Kidney epithelial cell (primary cell): ENCODE measurements at regions not wholly inside any gene's neighbourhood (a gene's known extent, or its start where the extent isn't known, plus 50 kb on each side); places are given as distances from the start of the nearest gene placed in this dataset.

Source experiments
- DNase-seq: peaks from one replicate; pipeline ENCODE4 v3.0.0-alpha.2; 2010; ENCODE audit warnings: low read depth
- H3K27me3 ChIP-seq: 2 replicates; pipeline ENCODE4 v1.6.0; 2011; ENCODE audit warnings: low read length; ENCODE audit not compliant: control insufficient read depth, insufficient read depth
- H3K36me3 ChIP-seq: 2 replicates; pipeline ENCODE4 v1.5.1; 2011; ENCODE audit warnings: low read length; ENCODE audit not compliant: control insufficient read depth, insufficient read depth
- H3K4me3 ChIP-seq: 2 replicates; pipeline ENCODE4 v1.5.1; 2011; ENCODE audit warnings: low read depth, mild to moderate bottlenecking, control low read depth, low read length
- TF ChIP-seq, protein P1 (sequence below): IDR thresholded peaks from 2 replicates; pipeline ENCODE4 v1.5.1; 2011; ENCODE audit warnings: mild to moderate bottlenecking, moderate library complexity, low read length, control low read depth, inconsistent platforms; ENCODE audit not compliant: insufficient read depth, poor library complexity, severe bottlenecking

DNA sequence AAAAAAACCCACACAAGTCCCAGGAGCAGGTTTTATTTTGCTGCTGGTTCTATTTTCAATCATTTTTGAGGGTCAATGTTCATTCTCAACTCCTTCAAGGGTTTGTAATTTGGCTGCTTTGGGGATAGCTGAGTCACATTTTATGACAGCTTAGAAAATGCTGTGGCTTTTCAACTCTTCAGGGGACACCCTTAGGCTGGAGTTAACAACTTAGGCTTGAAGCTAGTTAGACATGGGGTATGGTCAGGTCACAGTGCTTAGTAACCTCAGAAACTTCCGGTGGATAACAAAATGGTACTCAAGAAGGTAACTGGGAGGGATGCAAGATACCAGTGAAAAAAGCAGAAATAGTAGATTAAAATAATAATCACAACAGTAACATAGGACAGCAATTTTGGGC is 308.8 kb downstream of the HHIPL2 start:
- Histone ChIP-seq H3K36me3 (no peaks in the 10 kb centered on the region), H3K27me3 (no peaks in the 10 kb centered on the region), H3K4me3 (no peak overlapping the region)
- TF ChIP-seq, protein P1, sequence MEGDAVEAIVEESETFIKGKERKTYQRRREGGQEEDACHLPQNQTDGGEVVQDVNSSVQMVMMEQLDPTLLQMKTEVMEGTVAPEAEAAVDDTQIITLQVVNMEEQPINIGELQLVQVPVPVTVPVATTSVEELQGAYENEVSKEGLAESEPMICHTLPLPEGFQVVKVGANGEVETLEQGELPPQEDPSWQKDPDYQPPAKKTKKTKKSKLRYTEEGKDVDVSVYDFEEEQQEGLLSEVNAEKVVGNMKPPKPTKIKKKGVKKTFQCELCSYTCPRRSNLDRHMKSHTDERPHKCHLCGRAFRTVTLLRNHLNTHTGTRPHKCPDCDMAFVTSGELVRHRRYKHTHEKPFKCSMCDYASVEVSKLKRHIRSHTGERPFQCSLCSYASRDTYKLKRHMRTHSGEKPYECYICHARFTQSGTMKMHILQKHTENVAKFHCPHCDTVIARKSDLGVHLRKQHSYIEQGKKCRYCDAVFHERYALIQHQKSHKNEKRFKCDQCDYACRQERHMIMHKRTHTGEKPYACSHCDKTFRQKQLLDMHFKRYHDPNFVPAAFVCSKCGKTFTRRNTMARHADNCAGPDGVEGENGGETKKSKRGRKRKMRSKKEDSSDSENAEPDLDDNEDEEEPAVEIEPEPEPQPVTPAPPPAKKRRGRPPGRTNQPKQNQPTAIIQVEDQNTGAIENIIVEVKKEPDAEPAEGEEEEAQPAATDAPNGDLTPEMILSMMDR, result no peak
- no peak for DNase-seq

DNA sequence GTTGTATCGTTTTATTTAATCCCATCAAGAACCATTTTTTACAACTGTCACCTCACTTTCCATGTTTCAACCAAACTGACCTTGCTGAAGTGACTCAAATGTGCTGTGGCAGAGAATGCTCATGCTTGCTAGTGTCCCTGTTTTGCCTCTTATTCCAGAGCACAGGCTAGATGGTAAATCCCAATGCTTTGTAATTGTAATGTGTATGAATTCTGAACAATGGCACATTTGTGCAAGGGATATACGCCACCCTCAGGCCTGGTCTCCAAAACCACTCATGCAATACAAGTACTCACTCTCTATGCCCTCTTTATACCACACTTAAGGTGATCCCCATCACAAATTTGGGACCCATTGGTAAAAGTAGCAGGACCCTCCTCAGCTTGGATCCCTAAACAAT is 313.6 kb downstream of the HHIPL2 start:
- H3K4me3 ChIP-seq, result no peak overlapping the region
- TF ChIP-seq, protein P1, result no peak
- H3K27me3 ChIP-seq, result no peaks in the 10 kb centered on the region
- DNase-seq, result no peak
- H3K36me3 ChIP-seq, result no peaks in the 10 kb centered on the region

DNA sequence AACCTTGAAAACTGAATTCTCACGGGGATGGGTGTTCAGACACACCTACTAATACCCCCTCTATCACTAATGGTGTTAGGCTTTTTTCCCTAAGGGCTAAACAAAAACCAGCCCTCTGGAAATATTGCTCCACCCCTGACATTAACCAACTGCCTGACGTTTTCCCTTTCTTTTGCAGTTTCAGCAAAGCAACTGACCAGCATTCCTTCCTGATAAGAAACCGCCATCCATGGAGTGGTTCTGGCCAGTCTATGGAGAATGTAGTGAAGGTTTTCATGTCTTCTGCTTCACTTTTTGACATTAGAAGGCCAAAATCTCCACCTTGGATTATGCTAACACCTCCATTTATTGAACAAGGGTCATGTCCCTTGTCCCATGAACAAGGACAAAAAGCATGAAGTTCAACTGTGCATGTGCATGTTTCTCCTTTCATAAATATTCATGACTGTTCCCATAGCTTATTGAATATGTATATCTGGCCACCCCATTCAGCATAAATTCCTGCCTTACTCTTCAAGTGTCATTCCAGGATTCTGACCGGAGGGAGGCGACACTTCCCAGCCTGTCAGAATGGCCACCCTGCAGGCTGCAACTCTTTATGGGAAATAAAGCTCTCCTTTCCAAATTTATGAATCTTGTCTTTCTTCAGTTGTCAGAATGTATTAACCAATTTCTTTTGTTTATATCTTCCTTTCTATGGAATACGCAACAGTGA is 314.3 kb downstream of the HHIPL2 start:
- TF ChIP-seq, protein P1, result no peak
- Histone ChIP-seq H3K27me3 (no peaks in the 10 kb centered on the region), H3K36me3 (no peaks in the 10 kb centered on the region), H3K4me3 (no peak overlapping the region)
- no peak for DNase-seq

DNA sequence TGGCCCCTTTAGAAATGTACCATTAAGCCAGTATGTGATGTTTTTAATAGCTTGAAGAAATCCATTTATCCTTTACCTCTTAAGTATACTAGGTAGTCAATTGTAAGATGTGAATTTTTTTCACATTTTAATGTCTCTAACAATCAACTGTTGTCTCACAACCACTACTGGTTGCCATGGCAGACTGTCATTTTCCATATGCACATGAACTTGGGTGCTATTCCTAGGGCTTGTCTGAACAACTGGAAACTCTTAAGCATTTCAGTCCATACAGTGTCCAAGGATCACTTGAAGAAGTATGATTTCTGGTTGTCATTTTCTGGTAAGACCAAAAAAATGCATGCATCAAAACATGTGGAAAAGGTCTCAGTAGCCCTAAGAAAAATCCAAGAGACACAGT is 315.1 kb downstream of the HHIPL2 start:
- Histone ChIP-seq H3K4me3 (no peak overlapping the region), H3K36me3 (no peaks in the 10 kb centered on the region), H3K27me3 (no peaks in the 10 kb centered on the region)
- no peak for DNase-seq
- TF ChIP-seq, protein P1, result no peak

DNA sequence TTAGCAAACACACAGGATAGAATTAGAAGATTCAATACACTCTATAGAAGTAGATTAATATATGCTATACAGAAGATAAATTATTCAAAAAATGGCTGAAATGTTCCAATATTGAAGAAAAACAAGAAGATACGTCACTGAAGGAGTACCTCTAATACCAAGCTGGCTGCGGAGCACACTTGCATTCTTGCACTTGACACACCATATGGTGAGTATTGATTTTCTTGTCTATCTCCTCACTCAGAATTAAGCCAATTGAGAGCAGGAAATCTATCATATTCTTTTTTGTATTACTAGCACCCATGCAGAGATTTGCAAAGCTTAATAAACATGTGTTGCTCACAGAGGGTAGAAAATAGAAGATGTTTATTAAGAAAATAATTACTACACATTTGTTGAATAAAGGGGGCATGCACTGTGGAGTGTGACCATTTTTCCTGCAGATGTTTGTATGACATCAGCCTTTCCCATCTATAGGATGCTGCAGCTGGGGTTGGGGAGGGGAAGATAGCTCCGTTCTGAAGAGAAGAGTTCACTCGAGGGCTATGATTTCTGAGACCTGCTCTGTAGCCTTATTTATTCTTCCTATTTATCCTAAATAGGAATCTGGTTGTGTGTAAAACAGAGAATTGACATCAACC is 318.1 kb downstream of the HHIPL2 start:
- H3K36me3 ChIP-seq, result no peaks in the 10 kb centered on the region
- DNase-seq, result no peak
- no peak overlapping the region for H3K4me3 ChIP-seq
- no peaks in the 10 kb centered on the region for H3K27me3 ChIP-seq
- TF ChIP-seq, protein P1, result no peak

DNA sequence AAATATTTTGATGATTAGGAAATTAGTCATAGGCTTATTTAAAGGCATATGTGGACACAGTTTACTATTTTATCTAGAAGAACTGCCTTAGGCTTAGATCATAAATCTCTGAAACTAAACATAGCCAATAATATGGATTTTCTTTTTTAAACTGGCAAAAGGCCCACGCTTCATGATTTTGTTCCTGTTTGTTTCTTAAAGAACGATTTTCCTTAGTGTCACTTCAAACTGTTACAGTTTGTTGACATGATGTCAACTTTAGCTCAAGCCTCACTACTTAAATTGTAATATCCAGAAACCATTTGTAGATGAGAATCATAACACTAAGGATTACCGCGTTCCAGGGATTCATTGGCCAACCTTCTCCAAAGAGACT is 322.6 kb downstream of the HHIPL2 start:
- Histone ChIP-seq H3K36me3 (no peaks in the 10 kb centered on the region), H3K27me3 (no peaks in the 10 kb centered on the region), H3K4me3 (no peak overlapping the region)
- TF ChIP-seq, protein P1, result no peak
- no peak for DNase-seq
